ENCODE measurements at regions not wholly inside any gene's neighbourhood (a gene's known extent, or its start where the extent isn't known, plus 50 kb on each side); places are given as distances from the start of the nearest gene placed in this dataset.

GRCh38 chr4:117488692-117489091 lies 403.3 kb upstream of the TRAM1L1 start:
- TF ChIP-seq CTCF (conservative IDR thresholded peaks at IDR 0.05; ENCODE audit: low read length) (no peak), EZH2phosphoT487 (IDR thresholded peaks at IDR 0.05; ENCODE audit: borderline replicate concordance) (no peak)
